DND-41 (cell line): ENCODE measurements at regions not wholly inside any gene's neighbourhood (a gene's known extent, or its start where the extent isn't known, plus 50 kb on each side); places are given as distances from the start of the nearest gene placed in this dataset.

Source experiments
- EZH2 ChIP-seq: IDR thresholded peaks from 3 replicates; pipeline ENCODE4 v1.6.1; 2012; ENCODE audit warnings: borderline replicate concordance, low read depth, mild to moderate bottlenecking, moderate library complexity, low read length, inconsistent platforms; ENCODE audit not compliant: severe bottlenecking
- TF ChIP-seq, protein P1 (sequence below): IDR thresholded peaks from 2 replicates; pipeline ENCODE4 v1.5.1; 2012; ENCODE audit warnings: borderline replicate concordance, low read length, moderate library complexity, mild to moderate bottlenecking; ENCODE audit not compliant: poor library complexity, severe bottlenecking; ENCODE audit errors: extremely low read depth

- TF ChIP-seq, protein P1, sequence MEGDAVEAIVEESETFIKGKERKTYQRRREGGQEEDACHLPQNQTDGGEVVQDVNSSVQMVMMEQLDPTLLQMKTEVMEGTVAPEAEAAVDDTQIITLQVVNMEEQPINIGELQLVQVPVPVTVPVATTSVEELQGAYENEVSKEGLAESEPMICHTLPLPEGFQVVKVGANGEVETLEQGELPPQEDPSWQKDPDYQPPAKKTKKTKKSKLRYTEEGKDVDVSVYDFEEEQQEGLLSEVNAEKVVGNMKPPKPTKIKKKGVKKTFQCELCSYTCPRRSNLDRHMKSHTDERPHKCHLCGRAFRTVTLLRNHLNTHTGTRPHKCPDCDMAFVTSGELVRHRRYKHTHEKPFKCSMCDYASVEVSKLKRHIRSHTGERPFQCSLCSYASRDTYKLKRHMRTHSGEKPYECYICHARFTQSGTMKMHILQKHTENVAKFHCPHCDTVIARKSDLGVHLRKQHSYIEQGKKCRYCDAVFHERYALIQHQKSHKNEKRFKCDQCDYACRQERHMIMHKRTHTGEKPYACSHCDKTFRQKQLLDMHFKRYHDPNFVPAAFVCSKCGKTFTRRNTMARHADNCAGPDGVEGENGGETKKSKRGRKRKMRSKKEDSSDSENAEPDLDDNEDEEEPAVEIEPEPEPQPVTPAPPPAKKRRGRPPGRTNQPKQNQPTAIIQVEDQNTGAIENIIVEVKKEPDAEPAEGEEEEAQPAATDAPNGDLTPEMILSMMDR, result no peak
- TF ChIP-seq EZH2, result no peak
These were observed 271.1 kb downstream of the RERGL start for GRCh38 chr12:17818931-17819330.
